ENCODE measurements at regions not wholly inside any gene's neighbourhood (a gene's known extent, or its start where the extent isn't known, plus 50 kb on each side); places are given as distances from the start of the nearest gene placed in this dataset.
"Not testable (repeated sequence)": the region's sequence is repeated elsewhere in the genome, so short reads cannot be mapped to it uniquely, and the experiment has no call there.

- Histone ChIP-seq H3K27me3 (no peaks in the 10 kb centered on the region), H3K4me1 (no peaks in the 10 kb centered on the region), H3K4me3 (no peak overlapping the region), H3K27ac (no peak overlapping the region), H3K9me3 (no peaks in the 10 kb centered on the region), H3K36me3 (no peaks in the 10 kb centered on the region)
- peak in 1 of 2 donors; percentile 28 for DNase-seq
- intact Hi-C loops (cut with DNase I; ENCODE audit: low total_unique reads) = no loop called here
- TF ChIP-seq, protein P1, sequence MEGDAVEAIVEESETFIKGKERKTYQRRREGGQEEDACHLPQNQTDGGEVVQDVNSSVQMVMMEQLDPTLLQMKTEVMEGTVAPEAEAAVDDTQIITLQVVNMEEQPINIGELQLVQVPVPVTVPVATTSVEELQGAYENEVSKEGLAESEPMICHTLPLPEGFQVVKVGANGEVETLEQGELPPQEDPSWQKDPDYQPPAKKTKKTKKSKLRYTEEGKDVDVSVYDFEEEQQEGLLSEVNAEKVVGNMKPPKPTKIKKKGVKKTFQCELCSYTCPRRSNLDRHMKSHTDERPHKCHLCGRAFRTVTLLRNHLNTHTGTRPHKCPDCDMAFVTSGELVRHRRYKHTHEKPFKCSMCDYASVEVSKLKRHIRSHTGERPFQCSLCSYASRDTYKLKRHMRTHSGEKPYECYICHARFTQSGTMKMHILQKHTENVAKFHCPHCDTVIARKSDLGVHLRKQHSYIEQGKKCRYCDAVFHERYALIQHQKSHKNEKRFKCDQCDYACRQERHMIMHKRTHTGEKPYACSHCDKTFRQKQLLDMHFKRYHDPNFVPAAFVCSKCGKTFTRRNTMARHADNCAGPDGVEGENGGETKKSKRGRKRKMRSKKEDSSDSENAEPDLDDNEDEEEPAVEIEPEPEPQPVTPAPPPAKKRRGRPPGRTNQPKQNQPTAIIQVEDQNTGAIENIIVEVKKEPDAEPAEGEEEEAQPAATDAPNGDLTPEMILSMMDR (IDR thresholded peaks at IDR 0.05) = no peak
These were observed 153.2 kb upstream of the SPACA7 start for GRCh38 chr13:112222971-112223370.

DNA sequence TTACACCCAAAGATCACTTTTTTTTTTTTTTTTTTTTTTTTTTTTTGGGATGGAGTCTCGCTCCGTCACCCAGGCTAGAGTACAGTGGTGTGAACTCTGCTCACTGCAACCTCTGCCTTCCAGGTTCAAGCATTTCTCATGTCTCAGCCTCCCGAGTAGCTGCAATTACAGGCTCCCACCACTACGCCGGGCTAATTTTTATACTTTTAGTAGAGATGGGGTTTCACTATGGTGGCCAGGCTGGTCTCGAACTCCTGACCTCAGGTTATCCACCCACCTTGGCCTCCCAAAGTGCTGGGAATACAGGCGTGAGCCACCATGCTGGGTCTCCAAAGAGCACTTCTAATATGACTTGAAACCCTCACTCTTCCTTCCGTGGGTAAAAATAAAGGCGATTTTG lies 152.2 kb upstream of the SPACA7 start:
- H3K4me1 ChIP-seq; H3K27ac ChIP-seq; H3K27me3 ChIP-seq; H3K9me3 ChIP-seq; intact Hi-C loops (cut with DNase I; ENCODE audit: low total_unique reads); H3K36me3 ChIP-seq; H3K4me3 ChIP-seq: not testable (repeated sequence)
- DNase-seq = peak in 1 of 2 donors; percentile 11

DNA sequence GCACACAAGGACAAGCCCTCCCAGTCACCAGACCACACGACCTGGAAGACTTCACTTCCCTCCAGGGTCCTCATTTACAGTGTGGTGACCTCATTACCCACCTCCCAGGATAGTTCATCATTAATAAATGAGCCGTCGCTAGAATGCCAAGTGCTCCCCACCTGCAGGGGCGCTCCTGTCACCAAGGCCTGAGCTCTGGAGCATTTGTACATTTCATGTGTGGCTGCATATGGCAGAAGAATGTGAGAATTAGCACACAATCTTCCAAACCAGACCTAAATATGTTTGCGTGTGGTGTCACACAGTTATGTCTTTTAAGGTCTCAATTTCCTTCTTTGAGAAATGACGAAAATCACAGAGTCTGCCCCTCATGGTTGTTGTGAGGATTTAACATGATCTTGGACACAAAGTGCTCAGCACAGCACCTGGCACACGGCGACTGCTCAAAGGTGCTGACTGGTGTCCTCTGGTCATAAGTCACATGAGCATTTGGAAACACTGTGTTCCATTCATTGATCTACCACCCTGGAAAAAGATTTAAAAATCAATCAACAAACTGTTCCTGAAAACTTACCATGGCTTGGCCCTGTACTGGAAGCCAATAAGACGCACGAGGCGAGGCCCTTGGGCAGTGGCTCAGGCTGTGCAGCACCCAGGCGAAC lies 150.6 kb upstream of the SPACA7 start:
- Histone ChIP-seq H3K4me3 (no peak overlapping the region), H3K4me1 (no peaks in the 10 kb centered on the region), H3K27ac (no peak overlapping the region), H3K9me3 (no peaks in the 10 kb centered on the region), H3K27me3 (no peaks in the 10 kb centered on the region), H3K36me3 (no peaks in the 10 kb centered on the region)
- peak in 1 of 2 donors; percentile 21 for DNase-seq
- intact Hi-C loops (cut with DNase I; ENCODE audit: low total_unique reads) = no loop called here
- TF ChIP-seq, protein P1 (IDR thresholded peaks at IDR 0.05) = no peak

DNA sequence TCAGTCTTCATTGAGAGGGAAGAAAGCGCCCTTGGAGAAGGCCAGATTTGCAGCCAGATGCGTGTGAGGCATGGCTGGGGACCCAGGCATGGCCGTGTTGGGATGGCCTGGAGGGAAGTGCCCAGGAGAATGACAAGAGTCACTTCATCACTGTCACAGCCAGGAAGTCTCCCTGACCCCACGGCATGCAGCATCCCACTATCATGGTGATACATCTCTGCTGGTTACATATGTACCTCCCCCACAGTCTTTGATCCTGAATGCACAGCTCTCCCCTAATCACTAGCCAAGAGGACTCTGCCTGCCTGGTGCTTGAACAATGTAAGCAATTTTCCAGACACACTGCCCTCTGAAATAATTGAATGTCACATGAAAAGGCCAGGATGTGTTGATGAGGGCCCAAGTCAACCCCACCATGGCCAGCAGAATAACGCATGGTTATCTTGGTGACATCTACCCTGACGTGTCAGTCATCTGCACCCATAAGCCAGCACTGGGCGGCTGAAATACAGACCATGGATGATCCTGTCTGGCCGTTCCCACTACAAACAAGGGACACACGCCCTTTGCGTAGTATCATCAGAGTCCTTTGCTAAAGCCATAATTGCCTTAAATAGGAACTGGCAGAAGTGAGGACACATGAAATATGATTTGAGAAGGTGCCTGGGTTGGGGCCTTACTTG lies 149.7 kb upstream of the SPACA7 start:
- Histone ChIP-seq H3K27me3 (no peaks in the 10 kb centered on the region), H3K36me3 (no peaks in the 10 kb centered on the region), H3K27ac (no peak overlapping the region), H3K4me3 (no peak overlapping the region), H3K9me3 (no peaks in the 10 kb centered on the region), H3K4me1 (no peaks in the 10 kb centered on the region)
- peak in 1 of 2 donors; percentile 38 for DNase-seq
- TF ChIP-seq, protein P1 (IDR thresholded peaks at IDR 0.05) = no peak
- intact Hi-C loops (cut with DNase I; ENCODE audit: low total_unique reads) = no loop called here

- H3K9me3 ChIP-seq = no peaks in the 10 kb centered on the region
- no peaks in the 10 kb centered on the region for H3K4me1 ChIP-seq
- intact Hi-C loops (cut with DNase I; ENCODE audit: low total_unique reads) = no loop called here
- TF ChIP-seq, protein P1 (IDR thresholded peaks at IDR 0.05) = no peak
- no peak for DNase-seq
- no peaks in the 10 kb centered on the region for H3K36me3 ChIP-seq
- no peak overlapping the region for H3K4me3 ChIP-seq
- H3K27ac ChIP-seq = no peak overlapping the region
- H3K27me3 ChIP-seq = no peaks in the 10 kb centered on the region
These were observed 149.1 kb upstream of the SPACA7 start for GRCh38 chr13:112227031-112227430.

DNA sequence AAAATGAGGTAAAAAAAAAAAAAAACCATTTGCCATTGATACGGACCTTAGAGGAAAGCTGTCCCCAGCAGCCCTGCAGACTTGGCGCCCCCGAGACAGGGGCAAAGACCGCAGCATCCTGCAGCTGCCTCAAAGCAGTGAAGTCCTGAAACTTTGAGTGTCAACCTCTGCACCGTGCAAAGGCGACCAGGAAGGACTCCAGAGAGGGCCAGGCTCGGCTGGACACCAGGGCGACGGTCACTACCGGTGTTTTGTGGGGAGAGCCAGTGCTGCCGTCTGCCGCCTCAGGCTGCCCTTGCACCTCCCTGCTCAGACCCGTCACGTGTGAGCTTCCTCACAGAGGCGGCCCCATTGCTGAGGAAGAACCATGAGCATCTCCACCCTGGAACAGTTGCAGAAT lies 146.7 kb upstream of the SPACA7 start:
- Histone ChIP-seq H3K27me3 (no peaks in the 10 kb centered on the region), H3K4me1 (no peaks in the 10 kb centered on the region), H3K4me3 (no peak overlapping the region), H3K36me3 (no peaks in the 10 kb centered on the region), H3K27ac (no peak overlapping the region), H3K9me3 (no peaks in the 10 kb centered on the region)
- DNase-seq = peak in 1 of 2 donors; percentile 52
- TF ChIP-seq, protein P1 (IDR thresholded peaks at IDR 0.05) = no peak
- intact Hi-C loops (cut with DNase I; ENCODE audit: low total_unique reads) = no loop called here

Data from tibial artery (tissue), 4 donors.